Mesenchymal stem cell (in vitro differentiated cells and primary cell): ENCODE measurements at regions not wholly inside any gene's neighbourhood (a gene's known extent, or its start where the extent isn't known, plus 50 kb on each side); places are given as distances from the start of the nearest gene placed in this dataset.

Experiments
- DNase-seq: peaks from one replicate; pipeline ENCODE4 v3.0.0-alpha.2; 2013
- H2AFZ ChIP-seq: one replicate; pipeline ENCODE4 v1.6.1; 2013; ENCODE audit warnings: low read depth, mild to moderate bottlenecking, control low read depth, inconsistent platforms, low read length, moderate library complexity
- H2AK5ac ChIP-seq: 2 replicates; pipeline ENCODE4 v1.6.1; 2013; ENCODE audit warnings: low read length, moderate library complexity, mild to moderate bottlenecking, inconsistent platforms; ENCODE audit not compliant: severe bottlenecking
- H2BK120ac ChIP-seq: one replicate; pipeline ENCODE4 v1.6.1; 2013; ENCODE audit warnings: low read depth, mild to moderate bottlenecking, inconsistent platforms, low read length, moderate library complexity
- H2BK12ac ChIP-seq, 2 experiments: one replicate each; pipeline ENCODE4 v1.6.1; 2013; ENCODE audit warnings: inconsistent platforms in 2 of 2, low read length in 2 of 2, mild to moderate bottlenecking in 2 of 2, moderate library complexity in 2 of 2, control low read depth in 1 of 2
- H2BK15ac ChIP-seq: one replicate; pipeline ENCODE4 v1.6.1; 2013; ENCODE audit warnings: mild to moderate bottlenecking, low read depth, inconsistent platforms; ENCODE audit not compliant: poor library complexity, severe bottlenecking
- H2BK5ac ChIP-seq: 2 replicates; pipeline ENCODE4 v1.6.1; 2013; ENCODE audit warnings: low read depth, mild to moderate bottlenecking, low read length, control low read depth, inconsistent platforms; ENCODE audit not compliant: poor library complexity, severe bottlenecking
- H3K14ac ChIP-seq, 2 experiments: one replicate each; pipeline ENCODE4 v1.6.1; 2013; ENCODE audit warnings: inconsistent platforms in 2 of 2, low read length in 2 of 2, control low read depth in 1 of 2, mild to moderate bottlenecking in 1 of 2, moderate library complexity in 1 of 2
- H3K18ac ChIP-seq, 2 experiments: one replicate each; pipeline ENCODE4 v1.6.1; 2013; ENCODE audit warnings: inconsistent platforms in 2 of 2, low read length in 2 of 2, control low read depth in 1 of 2, low read depth in 1 of 2, mild to moderate bottlenecking in 1 of 2
- H3K23ac ChIP-seq, 2 experiments: one replicate each; pipeline ENCODE4 v1.6.1; 2013; ENCODE audit warnings: inconsistent platforms in 2 of 2, low read length in 2 of 2, mild to moderate bottlenecking in 2 of 2, moderate library complexity in 2 of 2, control low read depth in 1 of 2
- H3K27ac ChIP-seq: 2 replicates; pipeline ENCODE4 v1.5.1; 2013; ENCODE audit warnings: mild to moderate bottlenecking, moderate library complexity, low read length, control low read depth, inconsistent platforms; ENCODE audit not compliant: poor library complexity, severe bottlenecking
- H3K27me3 ChIP-seq, 2 experiments: 2 replicates each; pipeline versions ENCODE4 v1.6.1 to v1.7.0; 2013; ENCODE audit warnings: low read length in 2 of 2, mild to moderate bottlenecking in 2 of 2, moderate library complexity in 2 of 2, control low read depth in 1 of 2, inconsistent platforms in 1 of 2; ENCODE audit not compliant: control insufficient read depth in 1 of 2, insufficient read depth in 1 of 2
- H3K36me3 ChIP-seq, 2 experiments: 2 replicates each; pipeline versions ENCODE4 v1.6.1 to v1.7.0; 2013; ENCODE audit warnings: low read length in 2 of 2, control low read depth in 1 of 2, inconsistent platforms in 1 of 2, low read depth in 1 of 2, mild to moderate bottlenecking in 1 of 2; ENCODE audit not compliant: insufficient read depth in 2 of 2, control insufficient read depth in 1 of 2
- H3K4ac ChIP-seq, 2 experiments: one replicate each; pipeline ENCODE4 v1.6.1; 2013; ENCODE audit warnings: inconsistent platforms in 2 of 2, low read length in 2 of 2, mild to moderate bottlenecking in 2 of 2, moderate library complexity in 2 of 2, control low read depth in 1 of 2, low read depth in 1 of 2
- H3K4me1 ChIP-seq: 2 replicates; pipeline ENCODE4 v1.6.1; 2013; ENCODE audit warnings: low read depth, low read length, control low read depth; ENCODE audit not compliant: control insufficient read depth, insufficient read depth
- H3K4me2 ChIP-seq: 2 replicates; pipeline ENCODE4 v1.6.1; 2013; ENCODE audit warnings: low read length, mild to moderate bottlenecking, inconsistent platforms; ENCODE audit not compliant: poor library complexity, severe bottlenecking
- H3K4me3 ChIP-seq, 2 experiments: 2 replicates each; pipeline versions ENCODE4 v1.5.1 to v1.7.0; 2013; ENCODE audit warnings: low read length in 2 of 2, mild to moderate bottlenecking in 2 of 2, control low read depth in 1 of 2, low read depth in 1 of 2; ENCODE audit not compliant: insufficient read depth in 1 of 2
- H3K79me1 ChIP-seq: replicated peaks from 2 replicates; pipeline ENCODE4 v1.6.1; 2013; ENCODE audit warnings: mild to moderate bottlenecking, control low read depth, low read length, inconsistent platforms; ENCODE audit not compliant: poor library complexity, severe bottlenecking
- H3K9ac ChIP-seq: 2 replicates; pipeline ENCODE4 v1.7.0; 2013; ENCODE audit warnings: mild to moderate bottlenecking, low read length, moderate library complexity
- H3K9me3 ChIP-seq: 2 replicates; pipeline ENCODE4 v1.7.0; 2013; ENCODE audit warnings: mild to moderate bottlenecking, low read length; ENCODE audit not compliant: control insufficient read depth
- H4K8ac ChIP-seq: one replicate; pipeline ENCODE4 v1.6.1; 2013; ENCODE audit warnings: inconsistent platforms, mild to moderate bottlenecking, low read length, moderate library complexity
- H4K91ac ChIP-seq: one replicate; pipeline ENCODE4 v1.6.1; 2013; ENCODE audit warnings: mild to moderate bottlenecking, low read length, inconsistent platforms
- WGBS: methylation state at CpG from one replicate; pipeline ENCODE4 v1.1.7; 2013; ENCODE audit warnings: mixed read lengths; 5-methylcytosine and 5-hydroxymethylcytosine counted together

GRCh38 chrX:88526385-88526784 lies 220.6 kb upstream of the CPXCR1 start:
- Histone ChIP-seq H3K27ac (no peak overlapping the region), H3K9me3 (peaks cover 8% of the 10 kb centered on the region), H3K23ac (no peak overlapping the region), H3K4ac (no peak overlapping the region), H4K91ac (no peak overlapping the region), H4K8ac (no peak overlapping the region), H2BK15ac (no peak overlapping the region), H3K36me3 (no peaks in the 10 kb centered on the region), H3K27me3 (no peaks in the 10 kb centered on the region), H3K14ac (no peak overlapping the region), H2AK5ac (no peak overlapping the region), H3K4me1 (no peaks in the 10 kb centered on the region), H3K79me1 (no peaks in the 10 kb centered on the region), H3K18ac (no peak overlapping the region), H2AFZ (no peak overlapping the region), H2BK12ac (no peak overlapping the region), H3K4me2 (no peak overlapping the region), H3K9ac (no peak overlapping the region), H2BK120ac (no peak overlapping the region), H2BK5ac (no peak overlapping the region), H3K4me3 (no peak overlapping the region)
- WGBS, result no CpG with 5 or more reads among the region's 1 CpG
- DNase-seq, result no peak

GRCh38 chrX:88558421-88558820 lies 188.6 kb upstream of the CPXCR1 start:
- no peak overlapping the region for H3K9ac ChIP-seq
- no peak overlapping the region for H3K23ac ChIP-seq
- no peak overlapping the region for H4K91ac ChIP-seq
- no peak overlapping the region for H4K8ac ChIP-seq
- H2BK120ac ChIP-seq, result no peak overlapping the region
- H3K4ac ChIP-seq, result no peak overlapping the region
- H3K4me2 ChIP-seq, result no peak overlapping the region
- no peak overlapping the region for H2AFZ ChIP-seq
- no peak overlapping the region for H3K27ac ChIP-seq
- no peak overlapping the region for H3K14ac ChIP-seq
- no peak overlapping the region for H2BK5ac ChIP-seq
- no peak for DNase-seq
- no peaks in the 10 kb centered on the region for H3K27me3 ChIP-seq
- no peak overlapping the region for H2BK15ac ChIP-seq
- no peaks in the 10 kb centered on the region for H3K36me3 ChIP-seq
- no peak overlapping the region for H2BK12ac ChIP-seq
- H3K4me3 ChIP-seq, result no peak overlapping the region
- no peaks in the 10 kb centered on the region for H3K79me1 ChIP-seq
- 80% methylated on average over 1 of the region's 3 CpGs for WGBS
- H3K18ac ChIP-seq, result no peak overlapping the region
- H3K9me3 ChIP-seq, result no peaks in the 10 kb centered on the region
- H3K4me1 ChIP-seq, result no peaks in the 10 kb centered on the region
- no peak overlapping the region for H2AK5ac ChIP-seq

- no peak overlapping the region for H2BK5ac ChIP-seq
- H3K4ac ChIP-seq, result no peak overlapping the region
- no peak overlapping the region for H3K18ac ChIP-seq
- no peak overlapping the region for H2BK12ac ChIP-seq
- H4K91ac ChIP-seq, result no peak overlapping the region
- DNase-seq, result no peak
- H3K27ac ChIP-seq, result no peak overlapping the region
- H3K79me1 ChIP-seq, result no peaks in the 10 kb centered on the region
- H2BK120ac ChIP-seq, result no peak overlapping the region
- no peak overlapping the region for H2AK5ac ChIP-seq
- H3K9me3 ChIP-seq, result peaks cover 3% of the 10 kb centered on the region
- H3K4me3 ChIP-seq, result no peak overlapping the region
- no peak overlapping the region for H3K14ac ChIP-seq
- 9% methylated on average over 3 of the region's 4 CpGs for WGBS
- no peak overlapping the region for H2AFZ ChIP-seq
- H2BK15ac ChIP-seq, result no peak overlapping the region
- no peak overlapping the region for H3K4me2 ChIP-seq
- H3K23ac ChIP-seq, result no peak overlapping the region
- no peaks in the 10 kb centered on the region for H3K4me1 ChIP-seq
- no peaks in the 10 kb centered on the region for H3K27me3 ChIP-seq
- no peak overlapping the region for H4K8ac ChIP-seq
- H3K9ac ChIP-seq, result no peak overlapping the region
- H3K36me3 ChIP-seq, result no peaks in the 10 kb centered on the region
Observed at GRCh38 chrX:88560673-88561330, 186.2 kb upstream of the CPXCR1 start.

GRCh38 chrX:88584283-88584682 lies 162.7 kb upstream of the CPXCR1 start:
- Histone ChIP-seq H3K4me2 (no peak overlapping the region), H3K9me3 (peaks cover 31% of the 10 kb centered on the region), H3K14ac (no peak overlapping the region), H3K4me1 (no peaks in the 10 kb centered on the region), H2BK15ac (no peak overlapping the region), H3K23ac (no peak overlapping the region), H4K91ac (no peak overlapping the region), H2BK12ac (no peak overlapping the region), H2AK5ac (no peak overlapping the region), H3K18ac (no peak overlapping the region), H3K27ac (no peak overlapping the region), H4K8ac (no peak overlapping the region), H3K27me3 (no peaks in the 10 kb centered on the region), H2BK5ac (no peak overlapping the region), H3K4me3 (no peak overlapping the region), H3K36me3 (no peaks in the 10 kb centered on the region), H3K79me1 (no peaks in the 10 kb centered on the region), H3K9ac (no peak overlapping the region), H2BK120ac (no peak overlapping the region), H2AFZ (no peak overlapping the region), H3K4ac (no peak overlapping the region)
- DNase-seq, result no peak
- 86% methylated on average over 3 of the region's 3 CpGs for WGBS
